T-cell (primary cell): ENCODE measurements at regions not wholly inside any gene's neighbourhood (a gene's known extent, or its start where the extent isn't known, plus 50 kb on each side); places are given as distances from the start of the nearest gene placed in this dataset.

Source experiments
- ATAC-seq, 4 experiments: fragments of 200-7000 bp in 3 of 4; fragments of 150-1000 bp in 1 of 4; cut with Tn5 transposase; replicated peaks in 1 of 4; 1 replicate in 3 of 4; 2 replicates in 1 of 4; pipeline ENCODE4 v1.10.0; 2021; ENCODE audit warnings: moderate library complexity in 3 of 4, mild to moderate bottlenecking in 2 of 4, moderate number of reproducible peaks in 1 of 4
- CTCF ChIA-PET, 2 donors: fragments of 300-600 bp; sonication (Branson Sonifier 250); formaldehyde crosslinking; loops; one replicate each; lab custom pipeline; 2022; ENCODE audit warnings: antibody characterized with exemption in 2 of 2; lab: Charles Lee
- POLR2A ChIA-PET, 2 donors: fragments of 300-600 bp; sonication (Branson Sonifier 250); formaldehyde crosslinking; loops; one replicate each; lab custom pipeline; 2022; ENCODE audit warnings: antibody characterized with exemption in 2 of 2; lab: Charles Lee
- DNase-seq, 35 experiments: peaks; one replicate each; pipeline versions ENCODE4 v3.0.0 to v3.0.0-alpha.2; 2013 to 2023
- H3K27ac ChIP-seq: one replicate; pipeline ENCODE4 v1.5.1; 2013; ENCODE audit warnings: low read length
- H3K27me3 ChIP-seq, 2 experiments: replicated peaks in 1 of 2; 1 replicate in 1 of 2; 2 replicates in 1 of 2; pipeline versions ENCODE4 v1.6.1 to v1.7.0; 2013; ENCODE audit warnings: low read length in 1 of 2, mixed read lengths in 1 of 2; ENCODE audit not compliant: control insufficient read depth in 2 of 2, insufficient read depth in 2 of 2; ENCODE audit errors: extremely low read depth in 1 of 2
- H3K36me3 ChIP-seq, 2 donors: 1 replicate in 1 of 2; 2 replicates in 1 of 2; pipeline versions ENCODE4 v1.6.1 to v1.7.0; 2013; ENCODE audit warnings: low read length in 1 of 2; ENCODE audit not compliant: control insufficient read depth in 2 of 2, insufficient read depth in 1 of 2; ENCODE audit errors: extremely low read depth in 1 of 2
- H3K4me1 ChIP-seq, 2 experiments: 1 replicate in 1 of 2; 2 replicates in 1 of 2; pipeline versions ENCODE4 v1.6.1 to v1.7.0; 2013; ENCODE audit warnings: low read length in 2 of 2, mixed read lengths in 1 of 2; ENCODE audit not compliant: insufficient read depth in 2 of 2, control insufficient read depth in 1 of 2; ENCODE audit errors: extremely low read depth in 1 of 2
- H3K4me3 ChIP-seq, 2 donors: 1 replicate in 1 of 2; 2 replicates in 1 of 2; pipeline versions ENCODE4 v1.5.1 to v1.7.0; 2013; ENCODE audit warnings: mild to moderate bottlenecking in 2 of 2, low read length in 1 of 2, moderate library complexity in 1 of 2; ENCODE audit not compliant: control insufficient read depth in 1 of 2; ENCODE audit errors: extremely low read depth in 1 of 2
- H3K9me3 ChIP-seq: 2 replicates; pipeline ENCODE4 v1.7.0; 2013
- H3K27ac Mint-ChIP-seq, 2 donors: one replicate each; pipeline ENCODE4 v1.8.0; 2020 to 2021; ENCODE audit warnings: mild to moderate bottlenecking in 2 of 2, mixed read lengths in 2 of 2
- H3K27me3 Mint-ChIP-seq, 2 donors: one replicate each; pipeline ENCODE4 v1.8.0; 2021 to 2022; ENCODE audit warnings: mixed read lengths in 2 of 2
- H3K36me3 Mint-ChIP-seq: one replicate; pipeline ENCODE4 v1.8.0; 2021; ENCODE audit warnings: mixed read lengths
- H3K4me1 Mint-ChIP-seq, 3 donors: one replicate each; pipeline ENCODE4 v1.8.0; 2020 to 2022; ENCODE audit warnings: mixed read lengths in 3 of 3, mild to moderate bottlenecking in 1 of 3
- H3K4me3 Mint-ChIP-seq, 3 donors: one replicate each; pipeline ENCODE4 v1.8.0; 2020 to 2022; ENCODE audit warnings: mild to moderate bottlenecking in 3 of 3, mixed read lengths in 3 of 3, moderate library complexity in 3 of 3
- H3K9me3 Mint-ChIP-seq, 3 donors: one replicate each; pipeline ENCODE4 v1.8.0; 2020 to 2022; ENCODE audit warnings: mixed read lengths in 3 of 3
- WGBS: methylation state at CpG from one replicate; pipeline ENCODE4 v1.1.5; 2013; ENCODE audit warnings: missing lambda C conversion rate; ENCODE audit not compliant: insufficient coverage; 5-methylcytosine and 5-hydroxymethylcytosine counted together

GRCh38 chr20:52892023-52892422, 80.1 kb upstream of the TSHZ2 start:
- ChIA-PET CTCF (no interaction called here), POLR2A (no interaction called here)
- WGBS: 60% methylated on average over 1 of the region's 2 CpGs
- Mint-ChIP-seq H3K27me3 (peaks cover 6 to 15% of the 10 kb centered on the region in 2 donors), H3K4me3 (no peak overlapping the region), H3K27ac (no peak overlapping the region), H3K9me3 (no peaks in the 10 kb centered on the region), H3K36me3 (no peaks in the 10 kb centered on the region), H3K4me1 (peaks cover 0 to 6% (median 2%) of the 10 kb centered on the region in 3 donors)
- no peak for ATAC-seq
- H3K9me3 ChIP-seq: no peaks in the 10 kb centered on the region
- no peaks in the 10 kb centered on the region for H3K27me3 ChIP-seq
- DNase-seq: no peak
- H3K4me1 ChIP-seq: no peaks in the 10 kb centered on the region
- H3K27ac ChIP-seq: no peak overlapping the region
- no peaks in the 10 kb centered on the region for H3K36me3 ChIP-seq
- H3K4me3 ChIP-seq: no peak overlapping the region

GRCh38 chr20:52890130-52890529, 82.0 kb upstream of the TSHZ2 start:
- Mint-ChIP-seq H3K9me3 (no peaks in the 10 kb centered on the region), H3K4me3 (no peak overlapping the region)
- CTCF ChIA-PET: no interaction called here

GRCh38 chr20:52889225-52889624, 82.9 kb upstream of the TSHZ2 start:
- CTCF ChIA-PET: no interaction called here
- Mint-ChIP-seq H3K27ac (no peak overlapping the region), H3K27me3 (peaks cover 8 to 17% of the 10 kb centered on the region in 2 donors), H3K9me3 (no peaks in the 10 kb centered on the region), H3K4me1 (peaks cover 0 to 2% (median 0%) of the 10 kb centered on the region in 3 donors), H3K36me3 (no peaks in the 10 kb centered on the region), H3K4me3 (no peak overlapping the region)
- Histone ChIP-seq H3K4me3 (no peak overlapping the region), H3K9me3 (no peaks in the 10 kb centered on the region), H3K27ac (no peak overlapping the region), H3K27me3 (no peaks in the 10 kb centered on the region), H3K36me3 (no peaks in the 10 kb centered on the region), H3K4me1 (no peaks in the 10 kb centered on the region)
- WGBS: 90% methylated on average over 2 of the region's 4 CpGs
- POLR2A ChIA-PET: no interaction called here
- no peak for ATAC-seq
- no peak for DNase-seq

More at GRCh38 chr20:52890130-52890529, 82.0 kb upstream of the TSHZ2 start:
- ATAC-seq: no peak
- peaks cover 9 to 22% of the 10 kb centered on the region in 2 donors for H3K27me3 Mint-ChIP-seq
- no peaks in the 10 kb centered on the region for H3K9me3 ChIP-seq
- WGBS: 40% methylated on average over 1 of the region's 3 CpGs
- H3K27me3 ChIP-seq: no peaks in the 10 kb centered on the region
- H3K36me3 Mint-ChIP-seq: no peaks in the 10 kb centered on the region
- H3K36me3 ChIP-seq: no peaks in the 10 kb centered on the region
- no peaks in the 10 kb centered on the region for H3K4me1 ChIP-seq
- no peak for DNase-seq
- no peak overlapping the region for H3K27ac Mint-ChIP-seq
- H3K4me3 ChIP-seq: no peak overlapping the region
- H3K4me1 Mint-ChIP-seq: peaks cover 0 to 2% (median 0%) of the 10 kb centered on the region in 3 donors
- POLR2A ChIA-PET: interaction anchor here in 1 of 2 donors (0.6 kb wide), 1 partner anchor 595 kb away, joined by 5 read pairs; no protein-coding TSS in a partner anchor
- H3K27ac ChIP-seq: no peak overlapping the region

GRCh38 chr20:52888096-52888495, 84.1 kb upstream of the TSHZ2 start:
- WGBS: no CpG with 5 or more reads among the region's 3 CpGs
- Mint-ChIP-seq H3K4me3 (no peak overlapping the region), H3K27me3 (peaks cover 8 to 14% of the 10 kb centered on the region in 2 donors), H3K36me3 (no peaks in the 10 kb centered on the region), H3K27ac (no peak overlapping the region), H3K4me1 (peaks cover 0 to 2% (median 0%) of the 10 kb centered on the region in 3 donors), H3K9me3 (no peaks in the 10 kb centered on the region)
- ChIA-PET POLR2A (no interaction called here), CTCF (no interaction called here)
- Histone ChIP-seq H3K36me3 (no peaks in the 10 kb centered on the region), H3K27me3 (no peaks in the 10 kb centered on the region), H3K4me1 (no peaks in the 10 kb centered on the region), H3K4me3 (no peak overlapping the region), H3K27ac (no peak overlapping the region), H3K9me3 (no peaks in the 10 kb centered on the region)
- DNase-seq (no peak), ATAC-seq (no peak)

- H3K27ac ChIP-seq: no peak overlapping the region
- ATAC-seq (no peak), DNase-seq (no peak)
- Mint-ChIP-seq H3K27ac (no peak overlapping the region), H3K4me3 (no peak overlapping the region), H3K36me3 (no peaks in the 10 kb centered on the region), H3K4me1 (no peaks in the 10 kb centered on the region), H3K27me3 (peaks cover 0 to 6% of the 10 kb centered on the region in 2 donors), H3K9me3 (peaks cover 0 to 5% (median 0%) of the 10 kb centered on the region in 3 donors)
- POLR2A ChIA-PET: no interaction called here
- H3K36me3 ChIP-seq: no peaks in the 10 kb centered on the region
- H3K27me3 ChIP-seq: peaks cover 0 to 2% of the 10 kb centered on the region in 2 experiments
- H3K4me1 ChIP-seq: no peaks in the 10 kb centered on the region
- H3K4me3 ChIP-seq: no peak overlapping the region
- H3K9me3 ChIP-seq: peaks cover 5% of the 10 kb centered on the region
- CTCF ChIA-PET: no interaction called here
These were observed 91.2 kb upstream of the TSHZ2 start for GRCh38 chr20:52880997-52881396.

GRCh38 chr20:52880259-52880658, 91.9 kb upstream of the TSHZ2 start:
- ChIA-PET POLR2A (no interaction called here), CTCF (no interaction called here)
- Mint-ChIP-seq H3K27me3 (peaks cover 0 to 6% of the 10 kb centered on the region in 2 donors), H3K4me1 (no peaks in the 10 kb centered on the region), H3K9me3 (peaks cover 0 to 5% (median 0%) of the 10 kb centered on the region in 3 donors), H3K36me3 (no peaks in the 10 kb centered on the region), H3K4me3 (no peak overlapping the region), H3K27ac (no peak overlapping the region)
- H3K27me3 ChIP-seq: peaks cover 0 to 2% of the 10 kb centered on the region in 2 experiments
- no peaks in the 10 kb centered on the region for H3K4me1 ChIP-seq
- no peak overlapping the region for H3K4me3 ChIP-seq
- peaks cover 5% of the 10 kb centered on the region for H3K9me3 ChIP-seq
- no peaks in the 10 kb centered on the region for H3K36me3 ChIP-seq
- WGBS: 40% methylated on average over 1 of the region's 3 CpGs
- H3K27ac ChIP-seq: no peak overlapping the region
- ATAC-seq (no peak), DNase-seq (no peak)

- no peak overlapping the region for H3K27ac Mint-ChIP-seq
- no peak overlapping the region for H3K4me3 ChIP-seq
- peaks cover 0 to 2% of the 10 kb centered on the region in 2 experiments for H3K27me3 ChIP-seq
- ATAC-seq (no peak), DNase-seq (no peak)
- no peak overlapping the region for H3K27ac ChIP-seq
- no peaks in the 10 kb centered on the region for H3K4me1 ChIP-seq
- peaks cover 0 to 7% of the 10 kb centered on the region in 2 donors for H3K27me3 Mint-ChIP-seq
- no peaks in the 10 kb centered on the region for H3K36me3 Mint-ChIP-seq
- no peaks in the 10 kb centered on the region for H3K36me3 ChIP-seq
- ChIA-PET CTCF (no interaction called here), POLR2A (no interaction called here)
- no peak overlapping the region for H3K4me3 Mint-ChIP-seq
- H3K9me3 Mint-ChIP-seq: peaks cover 0 to under 1% (median 0%) of the 10 kb centered on the region in 3 donors
- H3K4me1 Mint-ChIP-seq: peaks cover 0 to 4% (median 0%) of the 10 kb centered on the region in 3 donors
- no CpG with 5 or more reads among the region's 3 CpGs for WGBS
- H3K9me3 ChIP-seq: no peaks in the 10 kb centered on the region
These were observed 97.9 kb upstream of the TSHZ2 start for GRCh38 chr20:52874241-52874640.
